ENCODE measurements at regions not wholly inside any gene's neighbourhood (a gene's known extent, or its start where the extent isn't known, plus 50 kb on each side); places are given as distances from the start of the nearest gene placed in this dataset.

DNA sequence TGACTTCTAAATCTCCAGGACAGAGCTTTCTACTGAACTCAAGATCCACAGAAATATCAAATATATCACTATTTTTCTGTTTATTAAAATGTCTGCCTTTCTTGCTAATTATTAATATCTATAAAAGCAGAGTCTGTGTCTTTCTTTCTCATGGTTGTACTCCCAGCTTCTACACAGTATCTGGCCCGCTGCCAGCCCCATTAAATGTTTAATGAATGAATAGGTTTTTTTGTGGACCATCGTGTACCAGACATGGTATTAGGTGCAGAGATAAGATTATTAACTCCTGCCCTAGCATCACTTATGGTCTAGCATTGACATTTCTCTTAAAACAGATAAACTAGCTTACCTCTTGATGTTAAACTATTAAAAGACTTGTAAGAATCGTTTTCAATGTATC lies 111.4 kb upstream of the RBMS3 start:
- TF ChIP-seq POLR2A (IDR thresholded peaks at IDR 0.05) = no peak
- TF ChIP-seq, protein P1, sequence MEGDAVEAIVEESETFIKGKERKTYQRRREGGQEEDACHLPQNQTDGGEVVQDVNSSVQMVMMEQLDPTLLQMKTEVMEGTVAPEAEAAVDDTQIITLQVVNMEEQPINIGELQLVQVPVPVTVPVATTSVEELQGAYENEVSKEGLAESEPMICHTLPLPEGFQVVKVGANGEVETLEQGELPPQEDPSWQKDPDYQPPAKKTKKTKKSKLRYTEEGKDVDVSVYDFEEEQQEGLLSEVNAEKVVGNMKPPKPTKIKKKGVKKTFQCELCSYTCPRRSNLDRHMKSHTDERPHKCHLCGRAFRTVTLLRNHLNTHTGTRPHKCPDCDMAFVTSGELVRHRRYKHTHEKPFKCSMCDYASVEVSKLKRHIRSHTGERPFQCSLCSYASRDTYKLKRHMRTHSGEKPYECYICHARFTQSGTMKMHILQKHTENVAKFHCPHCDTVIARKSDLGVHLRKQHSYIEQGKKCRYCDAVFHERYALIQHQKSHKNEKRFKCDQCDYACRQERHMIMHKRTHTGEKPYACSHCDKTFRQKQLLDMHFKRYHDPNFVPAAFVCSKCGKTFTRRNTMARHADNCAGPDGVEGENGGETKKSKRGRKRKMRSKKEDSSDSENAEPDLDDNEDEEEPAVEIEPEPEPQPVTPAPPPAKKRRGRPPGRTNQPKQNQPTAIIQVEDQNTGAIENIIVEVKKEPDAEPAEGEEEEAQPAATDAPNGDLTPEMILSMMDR (IDR thresholded peaks at IDR 0.05) = no peak
